SK-N-SH (cell line): ENCODE measurements at regions not wholly inside any gene's neighbourhood (a gene's known extent, or its start where the extent isn't known, plus 50 kb on each side); places are given as distances from the start of the nearest gene placed in this dataset.

Source experiments
- CTCF ChIA-PET: fragments of 300-600, 350-600 bp; formaldehyde crosslinking; extraction: SDS; loops from one replicate; lab custom pipeline; 2021; lab: Yijun Ruan, JAX
- POLR2A ChIA-PET: fragments of 350-600 bp; sonication (Branson Sonifier 250); formaldehyde crosslinking; extraction: SDS; loops from one replicate; lab custom pipeline; 2020; ENCODE audit warnings: antibody characterized with exemption, inconsistent platforms; lab: Yijun Ruan, JAX
- DNase-seq: peaks from one replicate; pipeline ENCODE4 v3.0.0; 2012
- H2AFZ ChIP-seq: fragments of 200-600 bp; sonication (generic); 2 replicates; pipeline ENCODE4 v1.8.1; 2016; ENCODE audit warnings: antibody characterized with exemption, mild to moderate bottlenecking, low read depth
- H3F3A ChIP-seq: fragments of 200-600 bp; sonication (generic); replicated peaks from 2 replicates; pipeline ENCODE3; 2016; ENCODE audit warnings: antibody characterized with exemption, mild to moderate bottlenecking; ENCODE audit not compliant: insufficient read depth
- H3K27ac ChIP-seq, 2 experiments: fragments of 200-500 bp in 1 of 2; fragments of 200-600 bp in 1 of 2; sonication (Bioruptor generic) in 1 of 2; sonication (generic), shearing (Covaris generic) in 1 of 2; 2 replicates each; pipeline versions ENCODE4 v1.5.1 to v1.6.1; 2014 to 2016; ENCODE audit warnings: low read depth in 2 of 2, inconsistent platforms in 1 of 2, low read length in 1 of 2, mild to moderate bottlenecking in 1 of 2, mixed read lengths in 1 of 2
- H3K27me3 ChIP-seq: fragments of 200-600 bp; sonication (generic), shearing (Covaris generic); 2 replicates; pipeline ENCODE4 v1.6.1; 2016; ENCODE audit warnings: mixed run types; ENCODE audit not compliant: insufficient read depth
- H3K36me3 ChIP-seq, 2 experiments: fragments of 200-500 bp in 1 of 2; fragments of 200-600 bp in 1 of 2; sonication (Bioruptor generic) in 1 of 2; sonication (generic) in 1 of 2; replicated peaks in 1 of 2; 2 replicates each; pipeline versions ENCODE3 to v1.5.1; 2014 to 2016; ENCODE audit warnings: low read length in 1 of 2, mild to moderate bottlenecking in 1 of 2; ENCODE audit not compliant: insufficient read depth in 2 of 2, control insufficient read depth in 1 of 2
- H3K4me1 ChIP-seq, 2 experiments: fragments of 200-500 bp in 1 of 2; fragments of 200-600 bp in 1 of 2; sonication (Bioruptor generic) in 1 of 2; sonication (generic), shearing (Covaris generic) in 1 of 2; 2 replicates each; pipeline versions ENCODE4 v1.5.1 to v1.6.1; 2014 to 2016; ENCODE audit warnings: low read depth in 1 of 2, low read length in 1 of 2, mixed run types in 1 of 2; ENCODE audit not compliant: insufficient read depth in 2 of 2, control insufficient read depth in 1 of 2
- H3K4me2 ChIP-seq: fragments of 200-600 bp; sonication (generic), shearing (Covaris generic); 2 replicates; pipeline ENCODE4 v1.6.1; 2017; ENCODE audit warnings: mixed run types
- H3K4me3 ChIP-seq, 2 experiments: fragments of 200-500 bp in 1 of 2; fragments of 200-600 bp in 1 of 2; sonication (Bioruptor generic) in 1 of 2; sonication (generic), shearing (Covaris generic) in 1 of 2; 2 replicates each; pipeline versions ENCODE4 v1.5.1 to v1.8.1; 2014 to 2016; ENCODE audit warnings: low read depth in 2 of 2, inconsistent platforms in 1 of 2, low read length in 1 of 2, mild to moderate bottlenecking in 1 of 2, mixed read lengths in 1 of 2, moderate library complexity in 1 of 2
- H3K79me2 ChIP-seq: fragments of 200-600 bp; sonication (generic); 2 replicates; pipeline ENCODE4 v1.8.1; 2017; ENCODE audit warnings: mild to moderate bottlenecking; ENCODE audit not compliant: insufficient read depth
- H3K9ac ChIP-seq: fragments of 200-600 bp; sonication (generic); 2 replicates; pipeline ENCODE4 v1.6.1; 2017; ENCODE audit warnings: mixed run types
- H3K9me2 ChIP-seq: fragments of 200-600 bp; sonication (generic); 2 replicates; pipeline ENCODE4 v1.6.1; 2017; ENCODE audit warnings: mixed run types
- H3K9me3 ChIP-seq: fragments of 200-600 bp; sonication (generic); 2 replicates; pipeline ENCODE4 v1.6.1; 2017; ENCODE audit warnings: mixed run types, mild to moderate bottlenecking, moderate library complexity
- H4K20me1 ChIP-seq: fragments of 200-600 bp; sonication (generic); 2 replicates; pipeline ENCODE4 v1.6.1; 2017; ENCODE audit warnings: mild to moderate bottlenecking, mixed run types; ENCODE audit not compliant: insufficient read depth
- ELF1 ChIP-seq: IDR thresholded peaks from 2 replicates; pipeline ENCODE4 v1.4.0; 2012
- FOSL2 ChIP-seq: IDR thresholded peaks from 2 replicates; pipeline ENCODE4 v1.4.0; 2012; ENCODE audit warnings: low read depth, mild to moderate bottlenecking, moderate library complexity, borderline replicate concordance
- FOXJ3 ChIP-seq: sonication (generic); formaldehyde crosslinking; IDR thresholded peaks from 2 replicates; pipeline ENCODE4 v1.5.1; 2020; ENCODE audit warnings: mild to moderate bottlenecking, missing genetic modification reagents
- JUND ChIP-seq: IDR thresholded peaks from 2 replicates; pipeline ENCODE4 v1.4.0; 2012
- MEF2A ChIP-seq: IDR thresholded peaks from 2 replicates; pipeline ENCODE4 v1.4.0; 2012; ENCODE audit warnings: low read depth, borderline replicate concordance
- NFIC ChIP-seq: IDR thresholded peaks from 2 replicates; pipeline ENCODE4 v1.4.0; 2012; ENCODE audit warnings: borderline replicate concordance
- NRF1 ChIP-seq: IDR thresholded peaks from 2 replicates; pipeline ENCODE4 v1.6.1; 2012; ENCODE audit warnings: low read depth, mild to moderate bottlenecking, low read length
- POLR2AphosphoS5 ChIP-seq: IDR thresholded peaks from 2 replicates; pipeline ENCODE4 v1.6.1; 2012; ENCODE audit warnings: low read depth, low read length
- RAD21 ChIP-seq: IDR thresholded peaks from 2 replicates; pipeline ENCODE4 v1.6.1; 2012; ENCODE audit warnings: mild to moderate bottlenecking, low read length
- RCOR1 ChIP-seq: fragments of 150-350 bp; IDR thresholded peaks from 2 replicates; pipeline ENCODE4 v1.6.1; 2017; ENCODE audit warnings: antibody characterized with exemption, low read length
- RFX5 ChIP-seq: IDR thresholded peaks from 2 replicates; pipeline ENCODE4 v1.6.1; 2012; ENCODE audit warnings: mild to moderate bottlenecking, improper control_type of control experiment, low read length
- SIN3A ChIP-seq: IDR thresholded peaks from 2 replicates; pipeline ENCODE4 v1.6.1; 2012; ENCODE audit warnings: low read depth, mild to moderate bottlenecking, low read length, moderate library complexity, borderline replicate concordance
- TEAD4 ChIP-seq: IDR thresholded peaks from 2 replicates; pipeline ENCODE4 v1.4.0; 2012; ENCODE audit warnings: mild to moderate bottlenecking, borderline replicate concordance; ENCODE audit not compliant: insufficient read depth
- WGBS: methylation state at CpG from one replicate; pipeline ENCODE4 v1.1.6; 2017; ENCODE audit warnings: low lambda C conversion rate; 5-methylcytosine and 5-hydroxymethylcytosine counted together
- TF ChIP-seq, protein P1 (sequence below): IDR thresholded peaks from 2 replicates; pipeline ENCODE4 v1.4.0; 2012; ENCODE audit warnings: low read depth, borderline replicate concordance
- TF ChIP-seq, protein P2 (sequence below): IDR thresholded peaks from 2 replicates; pipeline ENCODE4 v1.4.0; 2012; ENCODE audit warnings: low read depth, borderline replicate concordance
- TF ChIP-seq, protein P3 (sequence below): IDR thresholded peaks from 2 replicates; pipeline ENCODE4; 2012
- TF ChIP-seq, protein P4 (sequence below): IDR thresholded peaks from 2 replicates; pipeline ENCODE4 v1.6.1; 2012; ENCODE audit warnings: mild to moderate bottlenecking, low read depth, low read length, moderate library complexity

DNA sequence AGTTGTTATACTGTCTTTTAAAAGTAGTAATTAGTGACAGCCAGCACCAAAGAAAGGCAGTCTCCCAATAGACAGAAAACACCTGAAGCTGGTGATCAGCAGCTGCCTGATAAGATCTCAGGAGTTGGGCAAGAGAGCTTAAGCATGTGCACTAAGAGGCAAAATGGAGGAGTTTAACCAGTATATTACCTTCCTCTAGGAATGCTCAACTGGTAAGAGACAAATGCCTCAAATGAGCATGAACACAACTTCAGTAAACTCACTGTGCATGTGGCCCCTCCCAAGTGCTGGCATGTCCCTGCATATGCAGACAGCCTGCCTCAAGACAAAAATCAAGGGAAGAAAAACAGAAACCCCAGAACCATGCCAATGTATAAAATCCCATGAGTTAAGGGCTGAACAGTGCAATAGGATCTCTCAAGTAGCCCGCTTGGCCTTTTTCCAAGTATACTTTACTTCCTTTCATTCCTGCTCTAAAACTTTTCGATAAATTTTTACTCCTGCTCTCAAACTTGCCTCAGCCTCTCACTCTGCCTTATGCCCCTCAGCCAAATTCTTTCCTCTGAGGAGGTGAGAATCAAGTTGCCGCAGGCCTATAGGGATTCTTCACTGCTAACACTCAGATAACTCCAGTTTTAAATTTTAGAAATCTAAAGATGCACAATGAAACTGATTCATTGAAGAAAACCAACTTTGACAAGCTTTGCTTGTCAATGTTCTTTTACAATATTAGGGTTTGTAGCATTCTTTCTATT is 724.8 kb upstream of the RIOK2 start:
- Histone ChIP-seq H2AFZ (no peak overlapping the region), H4K20me1 (no peaks in the 10 kb centered on the region), H3K4me1 (no peaks in the 10 kb centered on the region), H3K9me3 (peaks cover 14% of the 10 kb centered on the region; the same call in 1 of the 2 replicates), H3F3A (no peaks in the 10 kb centered on the region), H3K9ac (no peak overlapping the region), H3K27ac (no peak overlapping the region), H3K4me2 (no peak overlapping the region), H3K9me2 (no peaks in the 10 kb centered on the region), H3K4me3 (no peak overlapping the region), H3K79me2 (no peaks in the 10 kb centered on the region), H3K27me3 (no peaks in the 10 kb centered on the region), H3K36me3 (no peaks in the 10 kb centered on the region)
- DNase-seq, result no peak
- ChIA-PET CTCF (no interaction called here), POLR2A (no interaction called here)
- TF ChIP-seq NRF1, result no peak
- TF ChIP-seq MEF2A, result no peak
- no peak for TF ChIP-seq NFIC
- no peak for TF ChIP-seq RAD21
- TF ChIP-seq RCOR1, result no peak
- no peak for TF ChIP-seq ELF1
- TF ChIP-seq JUND, result no peak
- TF ChIP-seq, protein P1, sequence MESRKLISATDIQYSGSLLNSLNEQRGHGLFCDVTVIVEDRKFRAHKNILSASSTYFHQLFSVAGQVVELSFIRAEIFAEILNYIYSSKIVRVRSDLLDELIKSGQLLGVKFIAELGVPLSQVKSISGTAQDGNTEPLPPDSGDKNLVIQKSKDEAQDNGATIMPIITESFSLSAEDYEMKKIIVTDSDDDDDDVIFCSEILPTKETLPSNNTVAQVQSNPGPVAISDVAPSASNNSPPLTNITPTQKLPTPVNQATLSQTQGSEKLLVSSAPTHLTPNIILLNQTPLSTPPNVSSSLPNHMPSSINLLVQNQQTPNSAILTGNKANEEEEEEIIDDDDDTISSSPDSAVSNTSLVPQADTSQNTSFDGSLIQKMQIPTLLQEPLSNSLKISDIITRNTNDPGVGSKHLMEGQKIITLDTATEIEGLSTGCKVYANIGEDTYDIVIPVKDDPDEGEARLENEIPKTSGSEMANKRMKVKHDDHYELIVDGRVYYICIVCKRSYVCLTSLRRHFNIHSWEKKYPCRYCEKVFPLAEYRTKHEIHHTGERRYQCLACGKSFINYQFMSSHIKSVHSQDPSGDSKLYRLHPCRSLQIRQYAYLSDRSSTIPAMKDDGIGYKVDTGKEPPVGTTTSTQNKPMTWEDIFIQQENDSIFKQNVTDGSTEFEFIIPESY, result no peak
- no peak for TF ChIP-seq TEAD4
- no peak for TF ChIP-seq FOSL2
- no peak for TF ChIP-seq POLR2AphosphoS5
- no peak for TF ChIP-seq RFX5
- TF ChIP-seq, protein P2, sequence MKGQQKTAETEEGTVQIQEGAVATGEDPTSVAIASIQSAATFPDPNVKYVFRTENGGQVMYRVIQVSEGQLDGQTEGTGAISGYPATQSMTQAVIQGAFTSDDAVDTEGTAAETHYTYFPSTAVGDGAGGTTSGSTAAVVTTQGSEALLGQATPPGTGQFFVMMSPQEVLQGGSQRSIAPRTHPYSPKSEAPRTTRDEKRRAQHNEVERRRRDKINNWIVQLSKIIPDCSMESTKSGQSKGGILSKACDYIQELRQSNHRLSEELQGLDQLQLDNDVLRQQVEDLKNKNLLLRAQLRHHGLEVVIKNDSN, result no peak
- TF ChIP-seq, protein P3, sequence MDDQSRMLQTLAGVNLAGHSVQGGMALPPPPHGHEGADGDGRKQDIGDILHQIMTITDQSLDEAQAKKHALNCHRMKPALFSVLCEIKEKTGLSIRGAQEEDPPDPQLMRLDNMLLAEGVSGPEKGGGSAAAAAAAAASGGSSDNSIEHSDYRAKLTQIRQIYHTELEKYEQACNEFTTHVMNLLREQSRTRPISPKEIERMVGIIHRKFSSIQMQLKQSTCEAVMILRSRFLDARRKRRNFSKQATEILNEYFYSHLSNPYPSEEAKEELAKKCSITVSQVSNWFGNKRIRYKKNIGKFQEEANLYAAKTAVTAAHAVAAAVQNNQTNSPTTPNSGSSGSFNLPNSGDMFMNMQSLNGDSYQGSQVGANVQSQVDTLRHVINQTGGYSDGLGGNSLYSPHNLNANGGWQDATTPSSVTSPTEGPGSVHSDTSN, result no peak
- TF ChIP-seq FOXJ3 (CRISPR knock-in tag), result no peak
- TF ChIP-seq SIN3A, result no peak
- TF ChIP-seq, protein P4, sequence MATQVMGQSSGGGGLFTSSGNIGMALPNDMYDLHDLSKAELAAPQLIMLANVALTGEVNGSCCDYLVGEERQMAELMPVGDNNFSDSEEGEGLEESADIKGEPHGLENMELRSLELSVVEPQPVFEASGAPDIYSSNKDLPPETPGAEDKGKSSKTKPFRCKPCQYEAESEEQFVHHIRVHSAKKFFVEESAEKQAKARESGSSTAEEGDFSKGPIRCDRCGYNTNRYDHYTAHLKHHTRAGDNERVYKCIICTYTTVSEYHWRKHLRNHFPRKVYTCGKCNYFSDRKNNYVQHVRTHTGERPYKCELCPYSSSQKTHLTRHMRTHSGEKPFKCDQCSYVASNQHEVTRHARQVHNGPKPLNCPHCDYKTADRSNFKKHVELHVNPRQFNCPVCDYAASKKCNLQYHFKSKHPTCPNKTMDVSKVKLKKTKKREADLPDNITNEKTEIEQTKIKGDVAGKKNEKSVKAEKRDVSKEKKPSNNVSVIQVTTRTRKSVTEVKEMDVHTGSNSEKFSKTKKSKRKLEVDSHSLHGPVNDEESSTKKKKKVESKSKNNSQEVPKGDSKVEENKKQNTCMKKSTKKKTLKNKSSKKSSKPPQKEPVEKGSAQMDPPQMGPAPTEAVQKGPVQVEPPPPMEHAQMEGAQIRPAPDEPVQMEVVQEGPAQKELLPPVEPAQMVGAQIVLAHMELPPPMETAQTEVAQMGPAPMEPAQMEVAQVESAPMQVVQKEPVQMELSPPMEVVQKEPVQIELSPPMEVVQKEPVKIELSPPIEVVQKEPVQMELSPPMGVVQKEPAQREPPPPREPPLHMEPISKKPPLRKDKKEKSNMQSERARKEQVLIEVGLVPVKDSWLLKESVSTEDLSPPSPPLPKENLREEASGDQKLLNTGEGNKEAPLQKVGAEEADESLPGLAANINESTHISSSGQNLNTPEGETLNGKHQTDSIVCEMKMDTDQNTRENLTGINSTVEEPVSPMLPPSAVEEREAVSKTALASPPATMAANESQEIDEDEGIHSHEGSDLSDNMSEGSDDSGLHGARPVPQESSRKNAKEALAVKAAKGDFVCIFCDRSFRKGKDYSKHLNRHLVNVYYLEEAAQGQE, result no peak
- WGBS, result 85% methylated on average over 3 of the region's 3 CpGs
